ENCODE measurements at regions not wholly inside any gene's neighbourhood (a gene's known extent, or its start where the extent isn't known, plus 50 kb on each side); places are given as distances from the start of the nearest gene placed in this dataset.

DNA sequence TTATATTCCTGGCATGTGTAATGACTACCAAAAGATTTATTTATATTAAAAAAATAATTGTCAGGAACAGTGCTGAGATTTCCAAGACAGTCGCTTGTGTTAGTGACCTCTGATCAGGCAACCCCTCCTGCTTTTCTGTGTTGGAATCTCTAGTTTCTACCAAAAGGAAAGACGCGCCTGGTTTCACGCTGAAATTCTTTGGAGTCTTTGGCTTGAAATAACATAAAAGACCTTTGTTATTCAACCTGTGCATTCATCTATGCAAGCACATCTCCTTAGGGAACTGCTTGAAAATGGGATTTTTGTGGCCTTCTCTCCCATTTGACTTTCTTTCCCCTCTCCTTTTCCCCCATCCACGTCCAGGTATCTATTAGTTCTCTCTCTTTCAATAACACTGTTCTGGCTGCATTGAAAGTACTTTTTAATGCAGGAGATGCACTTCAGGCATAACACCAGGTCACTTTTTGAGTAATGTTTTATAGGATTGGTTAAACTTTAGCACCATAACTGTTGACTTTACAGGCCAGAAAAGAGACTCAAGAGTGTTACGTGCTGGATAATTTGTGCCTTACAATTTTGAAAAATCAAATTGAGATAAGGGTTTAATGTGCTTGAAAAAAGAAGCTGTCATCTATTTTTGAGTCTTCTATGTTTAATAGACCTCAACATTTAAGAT lies 172.7 kb downstream of the GPAT3 start:
- Histone ChIP-seq H3K27me3 (no peaks in the 10 kb centered on the region), H3K4me3 (no peak overlapping the region), H3K4me1 (no peaks in the 10 kb centered on the region), H3K9me3 (no peaks in the 10 kb centered on the region), H3K27ac (no peak overlapping the region), H3K36me3 (no peaks in the 10 kb centered on the region)
- in situ Hi-C loops (cut with MboI; ENCODE audit: low sequenced_read_pairs in 4 of 4) (no loop called here), intact Hi-C loops (cut with DNase I; ENCODE audit: low total_unique reads) (no loop called here)
- DNase-seq: no peak
- TF ChIP-seq, protein P1, sequence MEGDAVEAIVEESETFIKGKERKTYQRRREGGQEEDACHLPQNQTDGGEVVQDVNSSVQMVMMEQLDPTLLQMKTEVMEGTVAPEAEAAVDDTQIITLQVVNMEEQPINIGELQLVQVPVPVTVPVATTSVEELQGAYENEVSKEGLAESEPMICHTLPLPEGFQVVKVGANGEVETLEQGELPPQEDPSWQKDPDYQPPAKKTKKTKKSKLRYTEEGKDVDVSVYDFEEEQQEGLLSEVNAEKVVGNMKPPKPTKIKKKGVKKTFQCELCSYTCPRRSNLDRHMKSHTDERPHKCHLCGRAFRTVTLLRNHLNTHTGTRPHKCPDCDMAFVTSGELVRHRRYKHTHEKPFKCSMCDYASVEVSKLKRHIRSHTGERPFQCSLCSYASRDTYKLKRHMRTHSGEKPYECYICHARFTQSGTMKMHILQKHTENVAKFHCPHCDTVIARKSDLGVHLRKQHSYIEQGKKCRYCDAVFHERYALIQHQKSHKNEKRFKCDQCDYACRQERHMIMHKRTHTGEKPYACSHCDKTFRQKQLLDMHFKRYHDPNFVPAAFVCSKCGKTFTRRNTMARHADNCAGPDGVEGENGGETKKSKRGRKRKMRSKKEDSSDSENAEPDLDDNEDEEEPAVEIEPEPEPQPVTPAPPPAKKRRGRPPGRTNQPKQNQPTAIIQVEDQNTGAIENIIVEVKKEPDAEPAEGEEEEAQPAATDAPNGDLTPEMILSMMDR (IDR thresholded peaks at IDR 0.05 in 4 of 5, conservative IDR thresholded peaks at IDR 0.05 in 1 of 5): no peak
- TF ChIP-seq POLR2A (IDR thresholded peaks at IDR 0.05): no peak
- ATAC-seq: no peak

DNA sequence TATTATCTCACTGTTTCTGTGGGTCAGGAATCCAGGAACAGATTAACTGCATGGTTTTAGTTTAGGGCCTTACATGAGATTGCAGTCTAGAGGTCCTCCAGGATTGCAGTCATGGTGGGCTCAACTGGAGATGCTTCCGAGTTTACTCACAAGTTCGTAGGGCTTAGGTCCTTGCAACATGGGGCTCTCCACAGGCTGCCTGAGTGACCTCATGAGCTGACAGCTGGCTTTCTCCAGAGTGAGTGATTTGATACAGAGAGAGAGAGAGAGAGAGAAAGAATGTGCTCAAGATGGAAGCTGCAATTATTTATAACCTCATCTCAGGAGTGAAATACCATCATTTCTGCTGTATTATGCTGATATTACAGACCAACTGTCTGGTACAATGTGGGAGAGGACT lies 168.9 kb downstream of the GPAT3 start:
- no peaks in the 10 kb centered on the region for H3K27me3 ChIP-seq
- in situ Hi-C loops (cut with MboI; ENCODE audit: low sequenced_read_pairs in 4 of 4): no loop called here
- peaks cover 0 to 3% (median 0%) of the 10 kb centered on the region in 3 donors for H3K9me3 ChIP-seq
- no peak for DNase-seq
- no peak overlapping the region for H3K27ac ChIP-seq
- H3K4me1 ChIP-seq: no peaks in the 10 kb centered on the region
- no peak for ATAC-seq
- no peak overlapping the region for H3K4me3 ChIP-seq
- TF ChIP-seq, protein P1 (IDR thresholded peaks at IDR 0.05 in 4 of 5, conservative IDR thresholded peaks at IDR 0.05 in 1 of 5): no peak
- TF ChIP-seq POLR2A (IDR thresholded peaks at IDR 0.05): no peak
- intact Hi-C loops (cut with DNase I; ENCODE audit: low total_unique reads): no loop called here
- H3K36me3 ChIP-seq: no peaks in the 10 kb centered on the region

- in situ Hi-C loops (cut with MboI; ENCODE audit: low sequenced_read_pairs in 4 of 4): no loop called here
- peaks cover 0 to 3% (median 0%) of the 10 kb centered on the region in 3 donors for H3K9me3 ChIP-seq
- no peaks in the 10 kb centered on the region for H3K27me3 ChIP-seq
- intact Hi-C loops (cut with DNase I; ENCODE audit: low total_unique reads): no loop called here
- no peak overlapping the region for H3K4me3 ChIP-seq
- H3K4me1 ChIP-seq: no peaks in the 10 kb centered on the region
- ATAC-seq: no peak
- no peak overlapping the region for H3K27ac ChIP-seq
- TF ChIP-seq POLR2A (IDR thresholded peaks at IDR 0.05): no peak
- TF ChIP-seq, protein P1 (IDR thresholded peaks at IDR 0.05 in 4 of 5, conservative IDR thresholded peaks at IDR 0.05 in 1 of 5): no peak
- no peak for DNase-seq
- H3K36me3 ChIP-seq: no peaks in the 10 kb centered on the region
Observed at GRCh38 chr4:83703752-83704151, 167.8 kb downstream of the GPAT3 start.

DNA sequence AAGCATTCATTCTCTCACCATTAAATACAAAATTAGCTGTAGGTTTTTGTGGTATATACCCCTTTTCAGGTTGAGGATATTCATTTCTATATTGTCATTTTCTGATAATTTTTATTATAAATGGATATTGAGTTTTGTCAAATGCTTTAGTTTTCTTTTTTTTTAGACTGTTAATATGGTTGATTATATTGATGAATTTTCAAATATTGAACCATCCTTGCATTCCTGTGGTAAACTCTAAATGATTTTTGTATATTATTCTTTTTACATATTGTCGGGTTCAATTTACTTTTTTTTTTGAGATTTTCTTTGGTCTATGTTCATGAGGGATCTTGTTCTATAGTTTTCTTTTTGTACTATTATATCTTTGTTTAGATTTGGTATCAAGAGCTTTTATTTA lies 165.1 kb downstream of the GPAT3 start:
- in situ Hi-C loops (cut with MboI; ENCODE audit: low sequenced_read_pairs in 4 of 4) (no loop called here), intact Hi-C loops (cut with DNase I; ENCODE audit: low total_unique reads) (no loop called here)
- DNase-seq (no peak), ATAC-seq (no peak)
- no peaks in the 10 kb centered on the region for H3K4me1 ChIP-seq
- no peaks in the 10 kb centered on the region for H3K27me3 ChIP-seq
- no peak overlapping the region for H3K27ac ChIP-seq
- TF ChIP-seq, protein P1 (IDR thresholded peaks at IDR 0.05 in 4 of 5, conservative IDR thresholded peaks at IDR 0.05 in 1 of 5): no peak
- no peak for TF ChIP-seq POLR2A (IDR thresholded peaks at IDR 0.05)
- no peak overlapping the region for H3K4me3 ChIP-seq
- no peaks in the 10 kb centered on the region for H3K36me3 ChIP-seq
- peaks cover 0 to 3% (median 0%) of the 10 kb centered on the region in 3 donors for H3K9me3 ChIP-seq

DNA sequence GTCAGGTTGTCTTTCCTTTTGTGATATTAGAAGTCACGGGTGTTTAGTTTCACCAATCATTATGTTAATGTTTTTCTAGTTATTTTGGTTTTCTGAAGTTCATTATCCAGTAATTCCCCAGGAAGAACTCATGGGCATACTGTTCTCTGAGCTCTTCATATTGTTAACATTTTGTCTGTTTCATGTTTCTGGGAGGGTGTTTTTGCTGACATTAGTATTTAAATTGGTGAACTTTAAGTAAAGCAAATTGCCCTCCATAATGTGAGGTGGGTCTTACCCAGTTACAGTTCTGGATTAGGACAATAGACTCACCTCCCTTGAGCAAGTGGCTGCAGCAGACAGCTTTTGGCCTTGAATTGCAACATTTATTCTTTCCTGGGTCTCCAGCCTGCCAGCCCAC lies 163.4 kb downstream of the GPAT3 start:
- TF ChIP-seq POLR2A (IDR thresholded peaks at IDR 0.05): no peak
- TF ChIP-seq, protein P1 (IDR thresholded peaks at IDR 0.05 in 4 of 5, conservative IDR thresholded peaks at IDR 0.05 in 1 of 5): no peak
- Histone ChIP-seq H3K9me3 (peaks cover 0 to 3% (median 0%) of the 10 kb centered on the region in 3 donors), H3K4me1 (no peaks in the 10 kb centered on the region), H3K4me3 (no peak overlapping the region), H3K36me3 (no peaks in the 10 kb centered on the region), H3K27me3 (no peaks in the 10 kb centered on the region), H3K27ac (no peak overlapping the region)
- in situ Hi-C loops (cut with MboI; ENCODE audit: low sequenced_read_pairs in 4 of 4) (no loop called here), intact Hi-C loops (cut with DNase I; ENCODE audit: low total_unique reads) (no loop called here)
- no peak for ATAC-seq
- DNase-seq: no peak
